HCT116 (cell line): ENCODE measurements at regions not wholly inside any gene's neighbourhood (a gene's known extent, or its start where the extent isn't known, plus 50 kb on each side); places are given as distances from the start of the nearest gene placed in this dataset.
"Not testable (repeated sequence)": the region's sequence is repeated elsewhere in the genome, so short reads cannot be mapped to it uniquely, and the experiment has no call there.

Experiments
- ATAC-seq: fragments of 200-7000 bp; cut with Tn5 transposase; 2 replicates; pipeline ENCODE4 v1.9.1; 2020; ENCODE audit warnings: mild to moderate bottlenecking, moderate library complexity
- BruUV-seq: library from RNA; stranded (reverse); fragments of 400-500 nt; replicated peaks from 2 replicates; lab custom pipeline; 2021; lab: Mats Ljungman, UMichigan
- CTCF ChIA-PET: fragments of 300-600 bp; sonication (Branson Sonifier 250); formaldehyde crosslinking; loops from one replicate; lab custom pipeline; 2021; ENCODE audit warnings: antibody characterized with exemption; lab: Charles Lee
- POLR2A ChIA-PET: fragments of 300-600, 350-600 bp; sonication (Branson Sonifier 250); formaldehyde crosslinking; loops from one replicate; lab custom pipeline; 2021; ENCODE audit warnings: antibody characterized with exemption; lab: Charles Lee
- RAD21 ChIA-PET, 2 experiments: fragments of 300-600 bp; sonication (Branson Sonifier 250); formaldehyde crosslinking; loops; one replicate each; lab custom pipeline; 2023; ENCODE audit warnings: low total read pairs in 2 of 2; ENCODE audit not compliant: uncharacterized antibody in 2 of 2, unreplicated experiment in 2 of 2, low non-redundant PET in 1 of 2; lab: Charles Lee
- DNase-seq: peaks from one replicate; pipeline ENCODE4 v3.0.0-alpha.2; 2010; ENCODE audit warnings: low read depth, low spot score
- H2AFZ ChIP-seq: fragments of 200-600 bp; shearing (Covaris generic), sonication (generic); 2 replicates; pipeline ENCODE4 v1.6.1; 2017; ENCODE audit warnings: low read depth, mixed run types, mixed read lengths, antibody characterized with exemption, low read length; ENCODE audit not compliant: poor library complexity, severe bottlenecking
- H3K27ac ChIP-seq: 2 replicates; pipeline ENCODE4 v1.5.1; 2012; ENCODE audit warnings: low read depth, low read length
- H3K27me3 ChIP-seq: fragments of 200-600 bp; sonication (generic); 2 replicates; pipeline ENCODE4 v1.6.1; 2016; ENCODE audit warnings: mixed run types, low read length, mixed read lengths; ENCODE audit not compliant: insufficient read depth
- H3K36me3 ChIP-seq, 2 experiments: fragments of 200-500 bp in 1 of 2; fragments of 200-600 bp in 1 of 2; sonication (Bioruptor generic) in 1 of 2; sonication (generic) in 1 of 2; 2 replicates each; pipeline versions ENCODE4 v1.5.1 to v1.6.1; 2014 to 2016; ENCODE audit warnings: low read length in 2 of 2, inconsistent platforms in 1 of 2, mixed read lengths in 1 of 2, mixed run types in 1 of 2; ENCODE audit not compliant: insufficient read depth in 2 of 2, control insufficient read depth in 1 of 2
- H3K4me1 ChIP-seq, 2 experiments: fragments of 200-600 bp in 1 of 2; sonication (generic) in 1 of 2; 2 replicates each; pipeline versions ENCODE4 v1.5.1 to v1.6.1; 2012 to 2017; ENCODE audit warnings: low read length in 2 of 2, inconsistent platforms in 1 of 2, mild to moderate bottlenecking in 1 of 2, mixed read lengths in 1 of 2, mixed run types in 1 of 2, moderate library complexity in 1 of 2; ENCODE audit not compliant: insufficient read depth in 2 of 2, control insufficient read depth in 1 of 2
- H3K4me2 ChIP-seq: fragments of 200-600 bp; sonication (generic); 2 replicates; pipeline ENCODE4 v1.6.1; 2017; ENCODE audit warnings: mixed run types, low read length, mixed read lengths
- H3K4me3 ChIP-seq, 2 experiments: fragments of 200-600 bp in 1 of 2; sonication (generic) in 1 of 2; replicated peaks in 1 of 2; 2 replicates each; pipeline ENCODE4 v1.5.1; 2011 to 2016; ENCODE audit warnings: low read length in 2 of 2, control low read depth in 1 of 2, low read depth in 1 of 2, mild to moderate bottlenecking in 1 of 2, mixed read lengths in 1 of 2, mixed run types in 1 of 2
- H3K79me2 ChIP-seq: fragments of 200-600 bp; sonication (generic); 2 replicates; pipeline ENCODE4 v1.6.1; 2017; ENCODE audit warnings: mild to moderate bottlenecking, mixed run types, low read length, moderate library complexity, mixed read lengths; ENCODE audit not compliant: insufficient read depth
- H3K9ac ChIP-seq: fragments of 200-600 bp; sonication (generic); 2 replicates; pipeline ENCODE4 v1.6.1; 2016; ENCODE audit warnings: low read length, mixed read lengths
- H3K9me2 ChIP-seq: fragments of 200-600 bp; sonication (generic), shearing (Covaris generic); 2 replicates; pipeline ENCODE4 v1.6.1; 2017; ENCODE audit warnings: mixed run types, mild to moderate bottlenecking, moderate library complexity; ENCODE audit not compliant: insufficient read depth
- H3K9me3 ChIP-seq, 2 experiments: fragments of 200-500 bp in 1 of 2; fragments of 200-600 bp in 1 of 2; sonication (Bioruptor generic) in 1 of 2; sonication (generic) in 1 of 2; 2 replicates each; pipeline ENCODE4 v1.6.1; 2014 to 2017; ENCODE audit warnings: low read length in 2 of 2, mixed read lengths in 2 of 2, inconsistent platforms in 1 of 2, low read depth in 1 of 2, mild to moderate bottlenecking in 1 of 2, mixed run types in 1 of 2, moderate library complexity in 1 of 2; ENCODE audit not compliant: control insufficient read depth in 1 of 2, insufficient read depth in 1 of 2
- H4K20me1 ChIP-seq: fragments of 200-600 bp; sonication (generic), shearing (Covaris generic); 2 replicates; pipeline ENCODE4 v1.6.1; 2017; ENCODE audit warnings: mixed run types, mild to moderate bottlenecking, moderate library complexity; ENCODE audit not compliant: insufficient read depth
- ATF3 ChIP-seq: IDR thresholded peaks from 2 replicates; pipeline ENCODE4 v1.6.1; 2012
- CEBPB ChIP-seq: IDR thresholded peaks from 2 replicates; pipeline ENCODE4 v1.6.1; 2012; ENCODE audit warnings: low read depth
- CTCF ChIP-seq, 3 experiments: fragments of 200-600 bp in 1 of 3; sonication (generic) in 1 of 3; IDR thresholded peaks in 2 of 3; conservative IDR thresholded peaks in 1 of 3; 2 replicates each; pipeline ENCODE4 v1.5.1; 2012 to 2017; ENCODE audit warnings: low read depth in 2 of 3, low read length in 2 of 3, antibody characterized with exemption in 1 of 3, borderline replicate concordance in 1 of 3, control low read depth in 1 of 3, mild to moderate bottlenecking in 1 of 3, mixed read lengths in 1 of 3, mixed run types in 1 of 3, moderate library complexity in 1 of 3; ENCODE audit not compliant: insufficient read depth in 1 of 3
- EGR1 ChIP-seq: IDR thresholded peaks from 2 replicates; pipeline ENCODE4 v1.6.1; 2012; ENCODE audit warnings: low read depth
- ELF1 ChIP-seq: IDR thresholded peaks from 2 replicates; pipeline ENCODE4 v1.6.1; 2012; ENCODE audit warnings: low read depth, borderline replicate concordance
- EZH2 ChIP-seq: fragments of 200-600 bp; sonication (generic); IDR thresholded peaks from 2 replicates; pipeline ENCODE4 v1.6.1; 2017; ENCODE audit warnings: antibody characterized with exemption, mixed run types
- EZH2phosphoT487 ChIP-seq: fragments of 200-600 bp; IDR thresholded peaks from 2 replicates; pipeline ENCODE4 v1.6.1; 2018; ENCODE audit warnings: antibody characterized with exemption, borderline replicate concordance
- POLR2AphosphoS5 ChIP-seq: IDR thresholded peaks from 2 replicates; pipeline ENCODE4 v1.6.1; 2011; ENCODE audit warnings: mild to moderate bottlenecking, low read depth, low read length, moderate library complexity
- RAD21 ChIP-seq: IDR thresholded peaks from 2 replicates; pipeline ENCODE4 v1.6.1; 2012; ENCODE audit warnings: low read depth, mild to moderate bottlenecking
- REST ChIP-seq: IDR thresholded peaks from 2 replicates; pipeline ENCODE4 v1.6.1; 2012; ENCODE audit warnings: low read depth
- SP1 ChIP-seq: IDR thresholded peaks from 2 replicates; pipeline ENCODE4 v1.6.1; 2012; ENCODE audit warnings: low read depth
- SRF ChIP-seq: IDR thresholded peaks from 2 replicates; pipeline ENCODE4 v1.6.1; 2012; ENCODE audit warnings: low read depth
- YY1 ChIP-seq: IDR thresholded peaks from 2 replicates; pipeline ENCODE4 v1.6.1; 2011; ENCODE audit warnings: low read length, low read depth, moderate library complexity, mild to moderate bottlenecking; ENCODE audit not compliant: insufficient replicate concordance; ENCODE audit errors: extremely low read depth
- ZFX ChIP-seq: fragments of 450-650 bp; IDR thresholded peaks from 2 replicates; pipeline ENCODE4 v1.6.1; 2017
- ZNF274 ChIP-seq: fragments of 200-500 bp; sonication (Bioruptor generic); IDR thresholded peaks from 2 replicates; pipeline ENCODE4 v1.6.1; 2014; ENCODE audit warnings: mild to moderate bottlenecking, low read depth, low read length, inconsistent platforms
- intact Hi-C: fragments of 100-400 bp; cut with micrococcal nuclease; formaldehyde crosslinking; loops from 2 replicates; pipeline ENCODE4 v1.10.0; 2022

- ATAC-seq, H3K36me3 ChIP-seq, H4K20me1 ChIP-seq, H2AFZ ChIP-seq, H3K9me2 ChIP-seq, H3K27me3 ChIP-seq, DNase-seq, intact Hi-C loops, H3K4me2 ChIP-seq, H3K9ac ChIP-seq, H3K4me3 ChIP-seq, H3K4me1 ChIP-seq, BruUV-seq, CTCF ChIA-PET, POLR2A ChIA-PET, H3K9me3 ChIP-seq, H3K27ac ChIP-seq: not testable (repeated sequence)
- RAD21 ChIA-PET = interaction anchor here in 1 of 2 experiments (0.5 kb wide), 1 partner anchor 11 kb away, joined by 5 read pairs; no protein-coding TSS in a partner anchor
- peaks cover 24% of the 10 kb centered on the region for H3K79me2 ChIP-seq
These were observed 61.1 kb downstream of the RAD54L2 start for GRCh38 chr3:51599638-51600037.

GRCh38 chr3:51604212-51604611 is 65.7 kb downstream of the RAD54L2 start:
- ChIA-PET POLR2A (no interaction called here), CTCF (no interaction called here), RAD21 (no interaction called here)
- TF ChIP-seq EZH2 (no peak), POLR2AphosphoS5 (no peak), ATF3 (no peak), SP1 (no peak), REST (no peak), RAD21 (no peak), CTCF (IDR thresholded peaks at IDR 0.05 in 2 of 3, conservative IDR thresholded peaks at IDR 0.05 in 1 of 3; ENCODE audit: borderline replicate concordance in 1 of 3, insufficient read depth in 1 of 3, low read depth in 2 of 3, low read length in 2 of 3) (no peak), SRF (no peak), EZH2phosphoT487 (no peak), EGR1 (no peak), ELF1 (no peak), ZFX (no peak), CEBPB (no peak), ZNF274 (no peak), YY1 (no peak)
- Histone ChIP-seq H3K9me3 (no peaks in the 10 kb centered on the region), H2AFZ (no peak overlapping the region), H3K9me2 (no peaks in the 10 kb centered on the region), H3K4me1 (no peaks in the 10 kb centered on the region), H3K9ac (no peak overlapping the region), H3K4me2 (no peak overlapping the region), H3K36me3 (no peaks in the 10 kb centered on the region), H4K20me1 (no peaks in the 10 kb centered on the region), H3K4me3 (no peak overlapping the region), H3K79me2 (peaks cover 19% of the 10 kb centered on the region), H3K27me3 (no peaks in the 10 kb centered on the region), H3K27ac (no peak overlapping the region)
- intact Hi-C loops = no loop called here
- ATAC-seq = no peak
- no peak for DNase-seq
- no TSS peak for BruUV-seq
